ENCODE measurements at regions not wholly inside any gene's neighbourhood (a gene's known extent, or its start where the extent isn't known, plus 50 kb on each side); places are given as distances from the start of the nearest gene placed in this dataset.

GRCh38 chr10:9735731-9736130, 1281.9 kb upstream of the CELF2 start:
- H3K36me3 ChIP-seq, result no peaks in the 10 kb centered on the region
- TF ChIP-seq POLR2A (IDR thresholded peaks at IDR 0.05) (no peak), POLR2AphosphoS5 (IDR thresholded peaks at IDR 0.05) (no peak), EP300 (IDR thresholded peaks at IDR 0.05) (no peak)
- TF ChIP-seq, protein P1, sequence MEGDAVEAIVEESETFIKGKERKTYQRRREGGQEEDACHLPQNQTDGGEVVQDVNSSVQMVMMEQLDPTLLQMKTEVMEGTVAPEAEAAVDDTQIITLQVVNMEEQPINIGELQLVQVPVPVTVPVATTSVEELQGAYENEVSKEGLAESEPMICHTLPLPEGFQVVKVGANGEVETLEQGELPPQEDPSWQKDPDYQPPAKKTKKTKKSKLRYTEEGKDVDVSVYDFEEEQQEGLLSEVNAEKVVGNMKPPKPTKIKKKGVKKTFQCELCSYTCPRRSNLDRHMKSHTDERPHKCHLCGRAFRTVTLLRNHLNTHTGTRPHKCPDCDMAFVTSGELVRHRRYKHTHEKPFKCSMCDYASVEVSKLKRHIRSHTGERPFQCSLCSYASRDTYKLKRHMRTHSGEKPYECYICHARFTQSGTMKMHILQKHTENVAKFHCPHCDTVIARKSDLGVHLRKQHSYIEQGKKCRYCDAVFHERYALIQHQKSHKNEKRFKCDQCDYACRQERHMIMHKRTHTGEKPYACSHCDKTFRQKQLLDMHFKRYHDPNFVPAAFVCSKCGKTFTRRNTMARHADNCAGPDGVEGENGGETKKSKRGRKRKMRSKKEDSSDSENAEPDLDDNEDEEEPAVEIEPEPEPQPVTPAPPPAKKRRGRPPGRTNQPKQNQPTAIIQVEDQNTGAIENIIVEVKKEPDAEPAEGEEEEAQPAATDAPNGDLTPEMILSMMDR (IDR thresholded peaks at IDR 0.05), result no peak
- WGBS, 2 donors, result 83% methylated on average over 2 of the region's 2 CpGs
- H3K9me3 ChIP-seq, result no peaks in the 10 kb centered on the region
- H3K4me1 ChIP-seq, result no peaks in the 10 kb centered on the region
- no peaks in the 10 kb centered on the region for H3K27me3 ChIP-seq
- H3K27ac ChIP-seq, result no peak overlapping the region
- no peak overlapping the region for H3K4me3 ChIP-seq
- intact Hi-C loops (cut with DNase I), result no loop called here
- DNase-seq, result no peak

- no peaks in the 10 kb centered on the region for H3K27me3 ChIP-seq
- DNase-seq, result no peak
- TF ChIP-seq, protein P1 (IDR thresholded peaks at IDR 0.05), result no peak
- no peak for TF ChIP-seq POLR2A (IDR thresholded peaks at IDR 0.05)
- no peak for TF ChIP-seq POLR2AphosphoS5 (IDR thresholded peaks at IDR 0.05)
- TF ChIP-seq EP300 (IDR thresholded peaks at IDR 0.05), result no peak
- no peak overlapping the region for H3K27ac ChIP-seq
- no peaks in the 10 kb centered on the region for H3K4me1 ChIP-seq
- H3K4me3 ChIP-seq, result no peak overlapping the region
- intact Hi-C loops (cut with DNase I), result no loop called here
- no peaks in the 10 kb centered on the region for H3K36me3 ChIP-seq
- no peaks in the 10 kb centered on the region for H3K9me3 ChIP-seq
Observed at GRCh38 chr10:9743639-9744038, 1274.0 kb upstream of the CELF2 start.

- intact Hi-C loops (cut with DNase I), result no loop called here
- no peak overlapping the region for H3K27ac ChIP-seq
- TF ChIP-seq POLR2A (IDR thresholded peaks at IDR 0.05) (no peak), POLR2AphosphoS5 (IDR thresholded peaks at IDR 0.05) (no peak)
- H3K4me1 ChIP-seq, result no peaks in the 10 kb centered on the region
- no peaks in the 10 kb centered on the region for H3K27me3 ChIP-seq
- no peak overlapping the region for H3K4me3 ChIP-seq
- DNase-seq, result no peak
- WGBS, 2 donors, result 58 to 79% methylated on average over 1 of the region's 1 CpG
- H3K9me3 ChIP-seq, result no peaks in the 10 kb centered on the region
- H3K36me3 ChIP-seq, result no peaks in the 10 kb centered on the region
Observed at GRCh38 chr10:9745158-9745557, 1272.5 kb upstream of the CELF2 start.

- DNase-seq, result no peak
- H3K27me3 ChIP-seq, result no peaks in the 10 kb centered on the region
- intact Hi-C loops (cut with DNase I), result no loop called here
- H3K36me3 ChIP-seq, result no peaks in the 10 kb centered on the region
- no peak overlapping the region for H3K4me3 ChIP-seq
- WGBS, 2 donors, result 84 to 86% methylated on average over 6 of the region's 6 CpGs
- no peaks in the 10 kb centered on the region for H3K9me3 ChIP-seq
- H3K27ac ChIP-seq, result no peak overlapping the region
- TF ChIP-seq POLR2AphosphoS5 (IDR thresholded peaks at IDR 0.05), result no peak
- no peaks in the 10 kb centered on the region for H3K4me1 ChIP-seq
Observed at GRCh38 chr10:9757176-9757575, 1260.5 kb upstream of the CELF2 start.

- H3K27me3 ChIP-seq, result no peaks in the 10 kb centered on the region
- H3K4me3 ChIP-seq, result no peak overlapping the region
- H3K4me1 ChIP-seq, result no peaks in the 10 kb centered on the region
- no peak for DNase-seq
- no peaks in the 10 kb centered on the region for H3K9me3 ChIP-seq
- intact Hi-C loops (cut with DNase I), result no loop called here
- 73 to 92% methylated on average over 3 of the region's 3 CpGs for WGBS, 2 donors
- H3K36me3 ChIP-seq, result no peaks in the 10 kb centered on the region
- TF ChIP-seq POLR2AphosphoS5 (IDR thresholded peaks at IDR 0.05), result no peak
- no peak for TF ChIP-seq POLR2A (IDR thresholded peaks at IDR 0.05)
- TF ChIP-seq, protein P1 (IDR thresholded peaks at IDR 0.05), result no peak
- H3K27ac ChIP-seq, result no peak overlapping the region
Observed at GRCh38 chr10:9759596-9759995, 1258.1 kb upstream of the CELF2 start.

GRCh38 chr10:9762966-9763656, 1254.6 kb upstream of the CELF2 start:
- no peak overlapping the region for H3K4me3 ChIP-seq
- no peaks in the 10 kb centered on the region for H3K36me3 ChIP-seq
- TF ChIP-seq POLR2A (IDR thresholded peaks at IDR 0.05) (no peak), POLR2AphosphoS5 (IDR thresholded peaks at IDR 0.05) (no peak), EP300 (IDR thresholded peaks at IDR 0.05) (no peak)
- TF ChIP-seq, protein P1 (IDR thresholded peaks at IDR 0.05), result no peak
- no peaks in the 10 kb centered on the region for H3K4me1 ChIP-seq
- DNase-seq, result no peak
- no peaks in the 10 kb centered on the region for H3K9me3 ChIP-seq
- no peak overlapping the region for H3K27ac ChIP-seq
- intact Hi-C loops (cut with DNase I), result no loop called here
- 78 to 81% methylated on average over 7 of the region's 7 CpGs for WGBS, 2 donors
- H3K27me3 ChIP-seq, result no peaks in the 10 kb centered on the region
